GM23338 (cell line): ENCODE measurements at regions not wholly inside any gene's neighbourhood (a gene's known extent, or its start where the extent isn't known, plus 50 kb on each side); places are given as distances from the start of the nearest gene placed in this dataset.

Experiments used
- ATAC-seq: fragments of 200-7000 bp; cut with Tn5 transposase; 3 replicates; pipeline ENCODE4 v1.9.1; 2020
- DNase-seq: peaks from one replicate; pipeline ENCODE4 v3.0.0-alpha.2; 2015; ENCODE audit warnings: low spot score
- H2AFZ ChIP-seq: fragments of 200-600 bp; sonication (generic); 2 replicates; pipeline ENCODE4 v1.8.0; 2016; ENCODE audit warnings: antibody characterized with exemption, mild to moderate bottlenecking, moderate library complexity
- H3F3A ChIP-seq: fragments of 200-600 bp; sonication (generic); replicated peaks from 2 replicates; pipeline ENCODE4 v1.8.0; 2017; ENCODE audit warnings: antibody characterized with exemption, mixed run types, low read depth
- H3K27ac ChIP-seq: fragments of 200-600 bp; sonication (generic); 2 replicates; pipeline ENCODE4 v1.6.1; 2016; ENCODE audit warnings: low read depth
- H3K27me3 ChIP-seq: fragments of 200-600 bp; sonication (generic); 2 replicates; pipeline ENCODE4 v1.8.0; 2016; ENCODE audit warnings: mild to moderate bottlenecking, mixed run types, moderate library complexity; ENCODE audit not compliant: insufficient read depth
- H3K36me3 ChIP-seq: fragments of 200-600 bp; sonication (generic); 2 replicates; pipeline ENCODE4 v1.8.0; 2016; ENCODE audit warnings: mild to moderate bottlenecking; ENCODE audit not compliant: insufficient read depth
- H3K4me1 ChIP-seq: fragments of 200-600 bp; sonication (generic); 2 replicates; pipeline ENCODE4 v1.8.0; 2016; ENCODE audit warnings: mild to moderate bottlenecking, moderate library complexity; ENCODE audit not compliant: insufficient read depth
- H3K4me2 ChIP-seq: fragments of 200-600 bp; sonication (generic); 2 replicates; pipeline ENCODE4 v1.7.1; 2017; ENCODE audit warnings: mixed run types
- H3K4me3 ChIP-seq: fragments of 200-600 bp; sonication (generic); 2 replicates; pipeline ENCODE4 v1.6.1; 2016; ENCODE audit warnings: mixed run types
- H3K79me2 ChIP-seq: fragments of 200-600 bp; sonication (generic); replicated peaks from 2 replicates; pipeline ENCODE4 v1.8.0; 2017; ENCODE audit warnings: mild to moderate bottlenecking; ENCODE audit not compliant: insufficient read depth
- H3K9me2 ChIP-seq: fragments of 200-600 bp; sonication (generic); 2 replicates; pipeline ENCODE4 v1.8.0; 2017; ENCODE audit not compliant: insufficient read depth
- H4K20me1 ChIP-seq: fragments of 200-600 bp; sonication (generic); replicated peaks from 2 replicates; pipeline ENCODE4 v1.8.0; 2017; ENCODE audit warnings: mild to moderate bottlenecking; ENCODE audit not compliant: insufficient read depth
- H3K27ac Mint-ChIP-seq: 2 replicates; pipeline ENCODE4 v1.8.0; 2020; ENCODE audit warnings: inconsistent platforms, mild to moderate bottlenecking, moderate library complexity, mixed read lengths
- H3K27me3 Mint-ChIP-seq: 3 replicates; pipeline ENCODE4 v1.8.0; 2022; ENCODE audit warnings: low read depth, mild to moderate bottlenecking, moderate library complexity, mixed read lengths, inconsistent platforms; ENCODE audit not compliant: insufficient read depth, poor library complexity
- H3K36me3 Mint-ChIP-seq: 3 replicates; pipeline ENCODE4 v1.8.0; 2021; ENCODE audit warnings: low read depth, mild to moderate bottlenecking, inconsistent platforms, moderate library complexity, mixed read lengths
- H3K4me1 Mint-ChIP-seq: 3 replicates; pipeline ENCODE4 v1.8.0; 2020; ENCODE audit warnings: mild to moderate bottlenecking, inconsistent platforms, mixed read lengths
- H3K4me3 Mint-ChIP-seq: 3 replicates; pipeline ENCODE4 v1.8.0; 2021; ENCODE audit warnings: moderate library complexity, mild to moderate bottlenecking, inconsistent platforms, mixed read lengths
- H3K9me3 Mint-ChIP-seq: 3 replicates; pipeline ENCODE4 v1.8.0; 2020; ENCODE audit warnings: moderate library complexity, mild to moderate bottlenecking, inconsistent platforms, mixed read lengths
- CREB1 ChIP-seq: fragments of 250-450 bp; sonication (Bioruptor Pico); IDR thresholded peaks from 2 replicates; pipeline ENCODE4 v1.5.0; 2020; ENCODE audit warnings: low read depth, mild to moderate bottlenecking, moderate library complexity
- EZH2 ChIP-seq: fragments of 200-600 bp; sonication (generic); IDR thresholded peaks from one replicate; pipeline ENCODE4 v1.8.0; 2017; ENCODE audit warnings: antibody characterized with exemption, mild to moderate bottlenecking, low read depth; ENCODE audit not compliant: unreplicated experiment
- EZH2phosphoT487 ChIP-seq: fragments of 200-600 bp; sonication (generic); IDR thresholded peaks from one replicate; pipeline ENCODE4 v1.8.1; 2018; ENCODE audit warnings: antibody characterized with exemption; ENCODE audit not compliant: unreplicated experiment
- JUNB ChIP-seq: IDR thresholded peaks from one replicate; pipeline ENCODE4 v1.6.1; 2016; ENCODE audit warnings: antibody characterized with exemption; ENCODE audit not compliant: unreplicated experiment
- NANOG ChIP-seq: IDR thresholded peaks from 2 replicates; pipeline ENCODE4 v1.6.1; 2016; ENCODE audit warnings: antibody characterized with exemption, borderline replicate concordance
- POLR2AphosphoS5 ChIP-seq: IDR thresholded peaks from 2 replicates; pipeline ENCODE4 v1.6.1; 2016; ENCODE audit warnings: antibody characterized with exemption, low read depth
- STAT1 ChIP-seq: IDR thresholded peaks from one replicate; pipeline ENCODE4 v1.6.1; 2016; ENCODE audit warnings: antibody characterized with exemption; ENCODE audit not compliant: unreplicated experiment
- ZNF114 ChIP-seq: fragments of 250-450 bp; sonication (Bioruptor Pico); IDR thresholded peaks from 2 replicates; pipeline ENCODE4 v1.5.0; 2020; ENCODE audit warnings: mild to moderate bottlenecking, moderate library complexity
- ZNF331 ChIP-seq: fragments of 250-450 bp; sonication (Bioruptor Pico); IDR thresholded peaks from 2 replicates; pipeline ENCODE4 v1.5.0; 2020; ENCODE audit warnings: low read depth, mild to moderate bottlenecking, moderate library complexity
- TF ChIP-seq, protein P1 (sequence below), 2 experiments: fragments of 200-600 bp in 1 of 2; sonication (generic) in 1 of 2; conservative IDR thresholded peaks; 2 replicates each; pipeline versions ENCODE4 v1.5.1 to v1.6.1; 2016 to 2017; ENCODE audit warnings: antibody characterized with exemption in 2 of 2, low read depth in 2 of 2, mild to moderate bottlenecking in 2 of 2, moderate library complexity in 1 of 2
- TF ChIP-seq, protein P2 (sequence below): IDR thresholded peaks from one replicate; pipeline ENCODE4 v1.6.1; 2018; ENCODE audit warnings: antibody characterized with exemption; ENCODE audit not compliant: unreplicated experiment
- TF ChIP-seq, protein P3 (sequence below): fragments of 250-450 bp; sonication (Bioruptor Pico); IDR thresholded peaks from 2 replicates; pipeline ENCODE4 v1.5.0; 2020; ENCODE audit warnings: mild to moderate bottlenecking, moderate library complexity
- TF ChIP-seq, protein P4 (sequence below): IDR thresholded peaks from 2 replicates; pipeline ENCODE4 v1.6.1; 2016; ENCODE audit warnings: antibody characterized with exemption

DNA sequence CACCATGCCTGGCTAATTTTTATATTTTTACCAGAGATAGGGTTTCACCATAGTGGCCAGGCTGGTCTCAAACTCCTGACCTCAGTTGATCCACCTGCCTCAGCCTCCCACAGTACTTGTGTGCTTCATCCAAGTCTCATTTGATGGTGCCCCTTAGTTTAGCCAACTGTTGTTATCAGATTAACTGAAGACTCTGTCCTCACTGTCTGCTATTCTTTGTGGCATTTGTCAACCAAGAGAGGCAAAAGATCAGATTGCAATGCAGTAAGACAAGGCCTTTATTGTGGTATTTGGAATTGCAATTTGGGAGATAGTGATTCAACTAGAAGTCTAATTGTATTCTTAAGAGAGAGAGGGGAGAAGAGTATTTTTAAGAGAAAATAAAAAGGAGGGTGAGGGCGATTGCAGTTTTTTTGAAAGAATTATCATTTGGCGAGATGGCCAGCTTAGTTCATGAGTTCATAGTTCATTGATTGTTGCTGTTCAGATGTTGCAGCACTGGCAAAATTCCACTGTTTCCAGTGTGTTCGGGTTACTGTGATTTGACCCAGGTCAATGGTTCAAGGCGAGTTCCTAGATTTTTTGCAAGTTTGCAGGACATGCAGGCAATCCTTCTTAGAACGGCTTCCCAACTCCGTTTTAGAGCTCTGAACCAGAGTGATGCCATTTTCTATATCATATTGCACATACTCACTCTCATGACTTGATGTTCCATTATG is 1156.9 kb downstream of the CDH9 start:
- DNase-seq (no peak), ATAC-seq (no peak)
- Histone ChIP-seq H2AFZ (no peak overlapping the region), H3F3A (no peaks in the 10 kb centered on the region), H3K79me2 (no peaks in the 10 kb centered on the region), H3K4me1 (no peaks in the 10 kb centered on the region), H3K27me3 (no peaks in the 10 kb centered on the region), H3K4me2 (no peak overlapping the region), H3K27ac (no peak overlapping the region), H3K9me2 (no peaks in the 10 kb centered on the region), H3K4me3 (no peak overlapping the region), H3K36me3 (no peaks in the 10 kb centered on the region), H4K20me1 (no peaks in the 10 kb centered on the region)
- TF ChIP-seq STAT1 (no peak), EZH2 (no peak), NANOG (no peak), JUNB (no peak), ZNF114 (CRISPR knock-in tag) (no peak), EZH2phosphoT487 (no peak), ZNF331 (CRISPR knock-in tag) (no peak), CREB1 (no peak), POLR2AphosphoS5 (no peak)
- TF ChIP-seq, protein P1, sequence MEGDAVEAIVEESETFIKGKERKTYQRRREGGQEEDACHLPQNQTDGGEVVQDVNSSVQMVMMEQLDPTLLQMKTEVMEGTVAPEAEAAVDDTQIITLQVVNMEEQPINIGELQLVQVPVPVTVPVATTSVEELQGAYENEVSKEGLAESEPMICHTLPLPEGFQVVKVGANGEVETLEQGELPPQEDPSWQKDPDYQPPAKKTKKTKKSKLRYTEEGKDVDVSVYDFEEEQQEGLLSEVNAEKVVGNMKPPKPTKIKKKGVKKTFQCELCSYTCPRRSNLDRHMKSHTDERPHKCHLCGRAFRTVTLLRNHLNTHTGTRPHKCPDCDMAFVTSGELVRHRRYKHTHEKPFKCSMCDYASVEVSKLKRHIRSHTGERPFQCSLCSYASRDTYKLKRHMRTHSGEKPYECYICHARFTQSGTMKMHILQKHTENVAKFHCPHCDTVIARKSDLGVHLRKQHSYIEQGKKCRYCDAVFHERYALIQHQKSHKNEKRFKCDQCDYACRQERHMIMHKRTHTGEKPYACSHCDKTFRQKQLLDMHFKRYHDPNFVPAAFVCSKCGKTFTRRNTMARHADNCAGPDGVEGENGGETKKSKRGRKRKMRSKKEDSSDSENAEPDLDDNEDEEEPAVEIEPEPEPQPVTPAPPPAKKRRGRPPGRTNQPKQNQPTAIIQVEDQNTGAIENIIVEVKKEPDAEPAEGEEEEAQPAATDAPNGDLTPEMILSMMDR (conservative IDR thresholded peaks at IDR 0.05; ENCODE audit: low read depth in 2 of 2): no peak
- TF ChIP-seq, protein P2, sequence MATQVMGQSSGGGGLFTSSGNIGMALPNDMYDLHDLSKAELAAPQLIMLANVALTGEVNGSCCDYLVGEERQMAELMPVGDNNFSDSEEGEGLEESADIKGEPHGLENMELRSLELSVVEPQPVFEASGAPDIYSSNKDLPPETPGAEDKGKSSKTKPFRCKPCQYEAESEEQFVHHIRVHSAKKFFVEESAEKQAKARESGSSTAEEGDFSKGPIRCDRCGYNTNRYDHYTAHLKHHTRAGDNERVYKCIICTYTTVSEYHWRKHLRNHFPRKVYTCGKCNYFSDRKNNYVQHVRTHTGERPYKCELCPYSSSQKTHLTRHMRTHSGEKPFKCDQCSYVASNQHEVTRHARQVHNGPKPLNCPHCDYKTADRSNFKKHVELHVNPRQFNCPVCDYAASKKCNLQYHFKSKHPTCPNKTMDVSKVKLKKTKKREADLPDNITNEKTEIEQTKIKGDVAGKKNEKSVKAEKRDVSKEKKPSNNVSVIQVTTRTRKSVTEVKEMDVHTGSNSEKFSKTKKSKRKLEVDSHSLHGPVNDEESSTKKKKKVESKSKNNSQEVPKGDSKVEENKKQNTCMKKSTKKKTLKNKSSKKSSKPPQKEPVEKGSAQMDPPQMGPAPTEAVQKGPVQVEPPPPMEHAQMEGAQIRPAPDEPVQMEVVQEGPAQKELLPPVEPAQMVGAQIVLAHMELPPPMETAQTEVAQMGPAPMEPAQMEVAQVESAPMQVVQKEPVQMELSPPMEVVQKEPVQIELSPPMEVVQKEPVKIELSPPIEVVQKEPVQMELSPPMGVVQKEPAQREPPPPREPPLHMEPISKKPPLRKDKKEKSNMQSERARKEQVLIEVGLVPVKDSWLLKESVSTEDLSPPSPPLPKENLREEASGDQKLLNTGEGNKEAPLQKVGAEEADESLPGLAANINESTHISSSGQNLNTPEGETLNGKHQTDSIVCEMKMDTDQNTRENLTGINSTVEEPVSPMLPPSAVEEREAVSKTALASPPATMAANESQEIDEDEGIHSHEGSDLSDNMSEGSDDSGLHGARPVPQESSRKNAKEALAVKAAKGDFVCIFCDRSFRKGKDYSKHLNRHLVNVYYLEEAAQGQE: no peak
- TF ChIP-seq, protein P3, sequence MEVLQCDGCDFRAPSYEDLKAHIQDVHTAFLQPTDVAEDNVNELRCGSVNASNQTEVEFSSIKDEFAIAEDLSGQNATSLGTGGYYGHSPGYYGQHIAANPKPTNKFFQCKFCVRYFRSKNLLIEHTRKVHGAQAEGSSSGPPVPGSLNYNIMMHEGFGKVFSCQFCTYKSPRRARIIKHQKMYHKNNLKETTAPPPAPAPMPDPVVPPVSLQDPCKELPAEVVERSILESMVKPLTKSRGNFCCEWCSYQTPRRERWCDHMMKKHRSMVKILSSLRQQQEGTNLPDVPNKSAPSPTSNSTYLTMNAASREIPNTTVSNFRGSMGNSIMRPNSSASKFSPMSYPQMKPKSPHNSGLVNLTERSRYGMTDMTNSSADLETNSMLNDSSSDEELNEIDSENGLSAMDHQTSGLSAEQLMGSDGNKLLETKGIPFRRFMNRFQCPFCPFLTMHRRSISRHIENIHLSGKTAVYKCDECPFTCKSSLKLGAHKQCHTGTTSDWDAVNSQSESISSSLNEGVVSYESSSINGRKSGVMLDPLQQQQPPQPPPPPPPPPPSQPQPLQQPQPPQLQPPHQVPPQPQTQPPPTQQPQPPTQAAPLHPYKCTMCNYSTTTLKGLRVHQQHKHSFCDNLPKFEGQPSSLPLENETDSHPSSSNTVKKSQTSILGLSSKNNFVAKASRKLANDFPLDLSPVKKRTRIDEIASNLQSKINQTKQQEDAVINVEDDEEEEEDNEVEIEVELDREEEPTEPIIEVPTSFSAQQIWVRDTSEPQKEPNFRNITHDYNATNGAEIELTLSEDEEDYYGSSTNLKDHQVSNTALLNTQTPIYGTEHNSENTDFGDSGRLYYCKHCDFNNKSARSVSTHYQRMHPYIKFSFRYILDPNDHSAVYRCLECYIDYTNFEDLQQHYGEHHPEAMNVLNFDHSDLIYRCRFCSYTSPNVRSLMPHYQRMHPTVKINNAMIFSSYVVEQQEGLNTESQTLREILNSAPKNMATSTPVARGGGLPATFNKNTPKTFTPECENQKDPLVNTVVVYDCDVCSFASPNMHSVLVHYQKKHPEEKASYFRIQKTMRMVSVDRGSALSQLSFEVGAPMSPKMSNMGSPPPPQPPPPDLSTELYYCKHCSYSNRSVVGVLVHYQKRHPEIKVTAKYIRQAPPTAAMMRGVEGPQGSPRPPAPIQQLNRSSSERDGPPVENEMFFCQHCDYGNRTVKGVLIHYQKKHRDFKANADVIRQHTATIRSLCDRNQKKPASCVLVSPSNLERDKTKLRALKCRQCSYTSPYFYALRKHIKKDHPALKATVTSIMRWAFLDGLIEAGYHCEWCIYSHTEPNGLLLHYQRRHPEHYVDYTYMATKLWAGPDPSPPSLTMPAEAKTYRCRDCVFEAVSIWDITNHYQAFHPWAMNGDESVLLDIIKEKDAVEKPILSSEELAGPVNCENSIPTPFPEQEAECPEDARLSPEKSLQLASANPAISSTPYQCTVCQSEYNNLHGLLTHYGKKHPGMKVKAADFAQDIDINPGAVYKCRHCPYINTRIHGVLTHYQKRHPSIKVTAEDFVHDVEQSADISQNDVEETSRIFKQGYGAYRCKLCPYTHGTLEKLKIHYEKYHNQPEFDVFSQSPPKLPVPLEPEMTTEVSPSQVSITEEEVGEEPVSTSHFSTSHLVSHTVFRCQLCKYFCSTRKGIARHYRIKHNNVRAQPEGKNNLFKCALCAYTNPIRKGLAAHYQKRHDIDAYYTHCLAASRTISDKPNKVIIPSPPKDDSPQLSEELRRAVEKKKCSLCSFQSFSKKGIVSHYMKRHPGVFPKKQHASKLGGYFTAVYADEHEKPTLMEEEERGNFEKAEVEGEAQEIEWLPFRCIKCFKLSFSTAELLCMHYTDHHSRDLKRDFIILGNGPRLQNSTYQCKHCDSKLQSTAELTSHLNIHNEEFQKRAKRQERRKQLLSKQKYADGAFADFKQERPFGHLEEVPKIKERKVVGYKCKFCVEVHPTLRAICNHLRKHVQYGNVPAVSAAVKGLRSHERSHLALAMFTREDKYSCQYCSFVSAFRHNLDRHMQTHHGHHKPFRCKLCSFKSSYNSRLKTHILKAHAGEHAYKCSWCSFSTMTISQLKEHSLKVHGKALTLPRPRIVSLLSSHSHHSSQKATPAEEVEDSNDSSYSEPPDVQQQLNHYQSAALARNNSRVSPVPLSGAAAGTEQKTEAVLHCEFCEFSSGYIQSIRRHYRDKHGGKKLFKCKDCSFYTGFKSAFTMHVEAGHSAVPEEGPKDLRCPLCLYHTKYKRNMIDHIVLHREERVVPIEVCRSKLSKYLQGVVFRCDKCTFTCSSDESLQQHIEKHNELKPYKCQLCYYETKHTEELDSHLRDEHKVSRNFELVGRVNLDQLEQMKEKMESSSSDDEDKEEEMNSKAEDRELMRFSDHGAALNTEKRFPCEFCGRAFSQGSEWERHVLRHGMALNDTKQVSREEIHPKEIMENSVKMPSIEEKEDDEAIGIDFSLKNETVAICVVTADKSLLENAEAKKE (CRISPR knock-in tag): no peak
- TF ChIP-seq, protein P4, sequence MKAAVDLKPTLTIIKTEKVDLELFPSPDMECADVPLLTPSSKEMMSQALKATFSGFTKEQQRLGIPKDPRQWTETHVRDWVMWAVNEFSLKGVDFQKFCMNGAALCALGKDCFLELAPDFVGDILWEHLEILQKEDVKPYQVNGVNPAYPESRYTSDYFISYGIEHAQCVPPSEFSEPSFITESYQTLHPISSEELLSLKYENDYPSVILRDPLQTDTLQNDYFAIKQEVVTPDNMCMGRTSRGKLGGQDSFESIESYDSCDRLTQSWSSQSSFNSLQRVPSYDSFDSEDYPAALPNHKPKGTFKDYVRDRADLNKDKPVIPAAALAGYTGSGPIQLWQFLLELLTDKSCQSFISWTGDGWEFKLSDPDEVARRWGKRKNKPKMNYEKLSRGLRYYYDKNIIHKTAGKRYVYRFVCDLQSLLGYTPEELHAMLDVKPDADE: no peak
- Mint-ChIP-seq H3K9me3 (peaks cover 12% of the 10 kb centered on the region; the same call in 2 of the 3 replicates), H3K4me1 (no peaks in the 10 kb centered on the region), H3K36me3 (peaks cover 4% of the 10 kb centered on the region; the same call in 1 of the 3 replicates), H3K27me3 (peaks cover 2% of the 10 kb centered on the region), H3K4me3 (no peak overlapping the region), H3K27ac (no peak overlapping the region)
